Hepatocyte (in vitro differentiated cells): ENCODE measurements at regions not wholly inside any gene's neighbourhood (a gene's known extent, or its start where the extent isn't known, plus 50 kb on each side); places are given as distances from the start of the nearest gene placed in this dataset.
"Not testable (repeated sequence)": the region's sequence is repeated elsewhere in the genome, so short reads cannot be mapped to it uniquely, and the experiment has no call there.

Experiments
- DNase-seq: peaks from one replicate; pipeline ENCODE4 v3.0.0-alpha.2; 2016; ENCODE audit warnings: low spot score
- H2AFZ ChIP-seq: fragments of 200-600 bp; sonication (generic); 2 replicates; pipeline ENCODE4 v1.6.0; 2016; ENCODE audit warnings: antibody characterized with exemption, mild to moderate bottlenecking
- H3K27ac ChIP-seq: fragments of 200-600 bp; sonication (generic); 2 replicates; pipeline ENCODE4 v1.5.1; 2016; ENCODE audit warnings: mild to moderate bottlenecking
- H3K27me3 ChIP-seq: fragments of 200-600 bp; sonication (generic); 2 replicates; pipeline ENCODE4 v1.6.1; 2016
- H3K36me3 ChIP-seq: fragments of 200-600 bp; sonication (generic); replicated peaks from 2 replicates; pipeline ENCODE4 v1.5.1; 2016; ENCODE audit warnings: low read depth; ENCODE audit not compliant: insufficient read depth
- H3K4me1 ChIP-seq: fragments of 200-600 bp; sonication (generic); 2 replicates; pipeline ENCODE4 v1.5.1; 2016; ENCODE audit warnings: mild to moderate bottlenecking, moderate library complexity; ENCODE audit not compliant: insufficient read depth
- H3K4me2 ChIP-seq: fragments of 200-600 bp; sonication (generic); 2 replicates; pipeline ENCODE4 v1.6.0; 2016
- H3K4me3 ChIP-seq: fragments of 200-600 bp; sonication (generic); 2 replicates; pipeline ENCODE4 v1.5.1; 2016; ENCODE audit warnings: mild to moderate bottlenecking
- H3K79me2 ChIP-seq: fragments of 200-600 bp; sonication (generic); 2 replicates; pipeline ENCODE4 v1.6.0; 2017; ENCODE audit warnings: mild to moderate bottlenecking
- H3K9me2 ChIP-seq: fragments of 200-600 bp; sonication (generic); replicated peaks from 2 replicates; pipeline ENCODE4 v1.6.0; 2017; ENCODE audit warnings: mild to moderate bottlenecking; ENCODE audit not compliant: insufficient read depth
- H3K9me3 ChIP-seq: fragments of 200-600 bp; sonication (generic); 2 replicates; pipeline ENCODE4 v1.5.1; 2016; ENCODE audit warnings: low read depth, mild to moderate bottlenecking
- H4K20me1 ChIP-seq: fragments of 200-600 bp; sonication (generic); 2 replicates; pipeline ENCODE4 v1.6.0; 2016; ENCODE audit warnings: mild to moderate bottlenecking; ENCODE audit not compliant: insufficient read depth, poor library complexity, severe bottlenecking
- EZH2 ChIP-seq: fragments of 200-600 bp; sonication (generic); IDR thresholded peaks from 2 replicates; pipeline ENCODE4 v1.6.1; 2016; ENCODE audit warnings: antibody characterized with exemption, mild to moderate bottlenecking, borderline replicate concordance
- EZH2phosphoT487 ChIP-seq: fragments of 200-600 bp; sonication (generic); IDR thresholded peaks from one replicate; pipeline ENCODE4 v1.6.1; 2018; ENCODE audit warnings: antibody characterized with exemption, mild to moderate bottlenecking, low read depth, moderate library complexity; ENCODE audit not compliant: unreplicated experiment, severe bottlenecking
- WGBS: methylation state at CpG from one replicate; pipeline ENCODE4 v1.1.6; 2016; ENCODE audit warnings: low lambda C conversion rate; ENCODE audit errors: missing lambda C conversion rate; 5-methylcytosine and 5-hydroxymethylcytosine counted together
- TF ChIP-seq, protein P1 (sequence below): fragments of 200-600 bp; sonication (generic); IDR thresholded peaks from 2 replicates; pipeline ENCODE4 v1.5.1; 2016; ENCODE audit warnings: antibody characterized with exemption, mild to moderate bottlenecking; ENCODE audit not compliant: poor library complexity

DNA sequence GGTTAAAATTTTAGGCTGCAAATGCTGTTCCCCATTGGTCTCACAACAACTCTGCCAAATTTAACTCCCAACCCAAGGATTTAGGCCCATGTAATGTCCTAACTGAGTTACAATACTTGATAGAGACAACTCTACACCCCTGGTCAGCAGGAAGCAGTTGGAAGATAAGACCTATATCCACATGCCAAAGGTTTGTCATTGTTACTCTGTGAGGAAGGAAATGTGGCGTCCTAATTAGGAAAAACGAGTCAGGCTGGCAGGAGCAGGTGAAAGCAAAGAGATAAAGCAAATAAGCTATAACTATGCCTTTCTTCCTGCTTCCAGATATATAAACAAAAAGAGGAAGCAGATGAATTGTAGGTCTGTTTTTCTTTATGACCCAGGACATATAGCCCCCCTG lies 69.1 kb downstream of the SPIN4 start:
- TF ChIP-seq, protein P1, sequence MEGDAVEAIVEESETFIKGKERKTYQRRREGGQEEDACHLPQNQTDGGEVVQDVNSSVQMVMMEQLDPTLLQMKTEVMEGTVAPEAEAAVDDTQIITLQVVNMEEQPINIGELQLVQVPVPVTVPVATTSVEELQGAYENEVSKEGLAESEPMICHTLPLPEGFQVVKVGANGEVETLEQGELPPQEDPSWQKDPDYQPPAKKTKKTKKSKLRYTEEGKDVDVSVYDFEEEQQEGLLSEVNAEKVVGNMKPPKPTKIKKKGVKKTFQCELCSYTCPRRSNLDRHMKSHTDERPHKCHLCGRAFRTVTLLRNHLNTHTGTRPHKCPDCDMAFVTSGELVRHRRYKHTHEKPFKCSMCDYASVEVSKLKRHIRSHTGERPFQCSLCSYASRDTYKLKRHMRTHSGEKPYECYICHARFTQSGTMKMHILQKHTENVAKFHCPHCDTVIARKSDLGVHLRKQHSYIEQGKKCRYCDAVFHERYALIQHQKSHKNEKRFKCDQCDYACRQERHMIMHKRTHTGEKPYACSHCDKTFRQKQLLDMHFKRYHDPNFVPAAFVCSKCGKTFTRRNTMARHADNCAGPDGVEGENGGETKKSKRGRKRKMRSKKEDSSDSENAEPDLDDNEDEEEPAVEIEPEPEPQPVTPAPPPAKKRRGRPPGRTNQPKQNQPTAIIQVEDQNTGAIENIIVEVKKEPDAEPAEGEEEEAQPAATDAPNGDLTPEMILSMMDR, result no peak
- no peak for TF ChIP-seq EZH2
- no peak for TF ChIP-seq EZH2phosphoT487
- DNase-seq, result no peak
- Histone ChIP-seq H4K20me1 (no peaks in the 10 kb centered on the region), H3K4me2 (no peak overlapping the region), H3K4me3 (no peak overlapping the region), H3K27ac (no peak overlapping the region), H3K9me3 (no peaks in the 10 kb centered on the region), H3K4me1 (no peaks in the 10 kb centered on the region), H3K79me2 (no peaks in the 10 kb centered on the region), H3K9me2 (no peaks in the 10 kb centered on the region), H3K27me3 (no peaks in the 10 kb centered on the region), H3K36me3 (no peaks in the 10 kb centered on the region), H2AFZ (no peak overlapping the region)
- 34% methylated on average over 2 of the region's 2 CpGs for WGBS

DNA sequence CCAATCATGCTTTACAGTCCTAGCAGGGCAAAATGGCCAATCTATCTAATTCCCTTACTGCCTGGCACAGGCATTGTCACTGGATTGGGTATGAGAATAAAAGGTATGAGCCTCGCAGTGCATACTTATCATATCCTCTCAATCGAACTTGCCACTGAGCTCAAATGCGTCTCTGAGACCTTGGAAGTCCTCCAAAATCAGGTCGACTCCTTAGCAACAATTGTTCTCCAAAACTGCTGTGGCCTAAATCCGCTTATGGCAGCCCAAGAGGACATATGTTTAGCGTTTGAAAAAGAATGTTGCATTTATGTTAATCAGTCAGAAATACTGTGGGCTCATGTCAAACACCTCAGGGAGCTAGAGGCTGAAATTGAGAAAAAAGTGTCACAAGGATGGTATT lies 69.7 kb downstream of the SPIN4 start:
- no peak for DNase-seq
- WGBS, result 74% methylated on average over 6 of the region's 6 CpGs
- Histone ChIP-seq H3K27me3 (no peaks in the 10 kb centered on the region), H3K79me2 (no peaks in the 10 kb centered on the region), H4K20me1 (no peaks in the 10 kb centered on the region), H3K4me2 (no peak overlapping the region), H3K27ac (no peak overlapping the region), H3K4me3 (no peak overlapping the region), H3K4me1 (no peaks in the 10 kb centered on the region), H2AFZ (no peak overlapping the region), H3K9me2 (no peaks in the 10 kb centered on the region), H3K36me3 (no peaks in the 10 kb centered on the region), H3K9me3 (no peaks in the 10 kb centered on the region)
- TF ChIP-seq, protein P1, result no peak
- no peak for TF ChIP-seq EZH2
- no peak for TF ChIP-seq EZH2phosphoT487

DNA sequence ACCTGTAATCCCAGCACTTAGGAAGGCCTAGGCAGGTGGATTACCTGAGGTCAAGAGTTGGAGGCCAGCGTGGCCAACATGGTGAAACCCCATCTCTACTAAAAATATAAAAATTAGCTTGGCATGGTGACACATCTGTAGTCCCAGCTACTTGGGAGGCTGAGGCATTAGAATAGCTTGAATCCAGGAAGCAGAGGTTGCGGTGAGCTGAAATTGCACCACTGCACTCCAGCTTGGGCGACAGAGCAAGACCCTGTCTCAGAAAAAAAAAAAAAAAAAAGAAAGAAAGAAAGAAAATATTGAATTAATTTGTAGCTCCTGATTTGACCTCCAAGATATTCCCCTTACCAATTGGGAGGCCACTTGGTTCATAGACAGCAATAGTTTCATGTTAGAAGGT lies 73.7 kb downstream of the SPIN4 start:
- WGBS, result 78% methylated on average over 3 of the region's 3 CpGs
- H3K79me2 ChIP-seq, H2AFZ ChIP-seq, H3K27me3 ChIP-seq, H3K4me2 ChIP-seq, H3K27ac ChIP-seq, H4K20me1 ChIP-seq, H3K4me3 ChIP-seq, H3K4me1 ChIP-seq, H3K9me2 ChIP-seq, DNase-seq, H3K36me3 ChIP-seq, H3K9me3 ChIP-seq: not testable (repeated sequence)

DNA sequence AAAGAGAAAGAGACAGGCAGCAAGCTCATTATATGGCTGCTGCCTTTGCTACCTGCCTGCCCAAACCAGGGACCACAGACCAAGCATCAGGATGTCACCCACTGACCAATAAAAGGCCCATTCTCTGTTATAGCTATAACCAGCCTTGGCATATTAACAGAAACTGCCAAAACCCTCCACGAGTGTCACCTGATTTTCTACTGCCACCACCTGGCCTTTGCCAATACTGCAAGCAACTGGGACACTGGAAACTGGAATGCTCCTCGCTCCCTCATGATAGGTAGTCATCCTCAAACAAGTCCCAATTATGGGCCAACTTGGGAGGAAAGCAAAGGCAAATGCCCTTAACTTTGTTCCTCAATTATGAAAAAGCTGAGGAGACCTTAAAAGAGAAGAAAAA lies 76.0 kb downstream of the SPIN4 start:
- DNase-seq, result peak; percentile 13
- no peaks in the 10 kb centered on the region for H3K9me3 ChIP-seq
- no peaks in the 10 kb centered on the region for H3K36me3 ChIP-seq
- no peaks in the 10 kb centered on the region for H3K27me3 ChIP-seq
- no peak overlapping the region for H3K27ac ChIP-seq
- no peak overlapping the region for H3K4me2 ChIP-seq
- 43% methylated on average over 2 of the region's 2 CpGs for whole genome bisulfite sequencing
- H4K20me1 ChIP-seq, result no peaks in the 10 kb centered on the region
- H3K4me1 ChIP-seq, result no peaks in the 10 kb centered on the region
- no peaks in the 10 kb centered on the region for H3K9me2 ChIP-seq
- no peak overlapping the region for H3K4me3 ChIP-seq
- no peak for TF ChIP-seq EZH2
- TF ChIP-seq, protein P1, result peak; percentile 33
- TF ChIP-seq EZH2phosphoT487, result no peak
- H3K79me2 ChIP-seq, result no peaks in the 10 kb centered on the region
- H2AFZ ChIP-seq, result no peak overlapping the region
